ENCODE measurements at regions not wholly inside any gene's neighbourhood (a gene's known extent, or its start where the extent isn't known, plus 50 kb on each side); places are given as distances from the start of the nearest gene placed in this dataset.
A peak's percentile ranks its signal among the peaks of the same experiment; 100 is the strongest.

- DNase-seq, result peak; percentile 98
Observed at GRCh38 chr3:41117398-41117870, 81.9 kb upstream of the CTNNB1 start.

GRCh38 chr3:41118461-41119390 lies 80.6 kb upstream of the CTNNB1 start:
- no peak for DNase-seq

DNA sequence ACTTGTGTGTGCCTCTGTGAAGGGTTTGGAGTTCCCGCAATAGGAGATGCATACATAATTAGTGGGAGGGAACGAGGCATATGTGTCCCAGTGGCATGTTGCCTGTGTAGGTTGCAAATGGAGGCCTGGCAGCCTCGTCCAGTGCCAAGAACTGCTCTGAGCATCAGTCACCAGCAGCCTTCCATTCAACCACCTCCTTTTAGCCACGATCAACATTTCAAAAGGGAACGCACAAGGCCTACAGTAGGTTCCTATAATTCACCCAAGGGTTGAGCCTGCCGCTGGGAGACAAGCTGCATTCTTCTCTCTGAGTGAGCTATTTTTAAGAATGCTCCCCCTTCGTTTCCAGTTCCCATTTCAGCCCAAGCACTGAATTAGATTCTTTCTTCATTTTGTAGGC lies 78.8 kb upstream of the CTNNB1 start:
- DNase-seq, result no peak

DNA sequence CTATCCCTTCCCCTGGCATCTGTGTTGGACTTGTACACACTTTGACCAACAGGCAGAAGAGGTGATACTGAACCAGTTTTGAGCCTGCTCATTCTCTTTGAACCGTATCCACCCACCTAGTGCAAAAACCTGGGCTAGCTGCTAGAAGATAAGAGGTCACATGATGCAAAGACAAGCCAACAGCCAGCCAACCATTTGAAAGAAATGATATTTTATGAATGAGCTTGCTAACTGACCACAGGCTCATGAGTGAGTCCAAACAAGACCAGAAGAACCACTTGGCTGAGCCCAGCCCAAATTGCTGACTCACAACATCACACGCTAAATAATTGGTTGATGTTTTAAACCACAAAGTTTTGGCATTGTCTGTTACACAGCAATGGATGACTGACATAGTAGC lies 74.0 kb upstream of the CTNNB1 start:
- no peak for DNase-seq

DNA sequence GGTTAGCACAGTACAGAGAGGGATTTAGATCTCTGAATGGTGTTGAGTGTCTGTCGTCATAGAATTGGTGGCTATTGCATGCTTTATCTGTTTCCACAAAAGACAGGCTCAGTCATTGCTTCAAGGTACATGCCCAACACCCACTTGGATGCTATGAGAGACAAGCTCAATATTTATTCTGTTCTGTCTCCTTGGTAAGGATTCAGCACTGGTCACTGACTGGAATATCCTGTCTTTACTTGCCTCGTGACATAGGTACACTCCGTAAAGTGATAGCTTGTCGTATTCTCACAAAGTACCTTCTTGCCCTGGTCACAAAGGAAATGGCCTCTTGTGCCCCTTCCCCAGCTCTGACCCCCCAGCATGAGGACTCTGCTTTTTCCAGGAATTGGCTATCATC lies 72.8 kb upstream of the CTNNB1 start:
- no peak for DNase-seq

DNA sequence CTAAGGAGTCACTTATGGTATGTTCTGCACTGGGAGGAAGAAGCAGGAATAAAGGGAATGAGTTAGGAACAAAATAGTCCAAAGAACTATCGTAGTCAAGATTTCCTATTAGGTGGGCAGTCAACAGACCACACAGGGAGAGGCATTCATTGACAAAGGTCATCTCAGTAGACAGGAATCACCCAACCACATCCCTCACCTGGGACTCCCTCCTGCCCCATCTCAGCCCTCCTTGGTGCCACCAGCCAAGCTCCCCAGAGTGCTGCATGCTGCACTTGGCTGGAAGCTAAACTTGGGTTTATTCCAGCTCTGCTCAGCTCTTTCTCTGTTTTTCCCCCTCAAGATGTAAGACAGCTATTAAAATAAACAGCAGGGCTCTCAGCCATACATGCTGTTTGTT lies 72.3 kb upstream of the CTNNB1 start:
- no peak for DNase-seq

- no peak for DNase-seq
Observed at GRCh38 chr3:41127414-41127813, 71.9 kb upstream of the CTNNB1 start.

DNA sequence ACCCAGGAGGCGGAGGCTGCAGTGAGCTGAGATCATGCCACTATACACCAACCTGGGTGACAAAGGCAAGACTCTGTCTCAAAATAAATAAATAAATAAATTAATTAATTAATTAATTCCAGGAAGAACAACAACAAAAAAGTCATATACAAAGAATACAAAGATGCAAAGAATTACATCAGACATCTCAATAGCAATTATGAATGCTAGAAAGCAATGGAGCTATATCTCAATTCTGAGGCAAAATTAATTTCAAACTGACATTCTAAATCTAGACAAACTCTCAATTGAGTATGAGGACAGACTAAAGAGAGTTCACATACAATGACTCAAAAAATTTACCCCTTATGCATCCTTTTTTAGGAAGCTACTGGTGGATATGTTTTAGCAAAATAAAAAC lies 69.6 kb upstream of the CTNNB1 start:
- no peak for DNase-seq

DNA sequence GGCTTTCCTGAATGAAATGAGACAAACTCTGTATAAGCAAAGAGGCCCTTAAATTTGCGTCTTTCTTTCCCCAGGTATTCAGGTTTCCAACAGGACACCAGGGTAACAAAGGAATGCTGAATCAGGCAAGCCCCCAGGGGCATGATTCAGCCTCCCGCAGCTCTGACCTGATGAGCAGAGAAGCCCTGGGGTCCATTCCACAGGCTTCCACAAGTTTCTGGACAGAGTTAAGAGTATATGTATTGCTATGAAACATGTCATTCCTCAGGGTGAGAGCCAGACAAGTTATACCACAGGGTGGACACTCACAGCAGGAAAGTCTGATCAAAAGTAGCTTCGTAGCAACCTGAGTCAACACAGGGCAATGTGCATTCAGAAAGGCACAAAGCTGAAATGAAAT lies 68.1 kb upstream of the CTNNB1 start:
- no peak for DNase-seq

- DNase-seq, result no peak
Observed at GRCh38 chr3:41137686-41138111, 61.6 kb upstream of the CTNNB1 start.

DNA sequence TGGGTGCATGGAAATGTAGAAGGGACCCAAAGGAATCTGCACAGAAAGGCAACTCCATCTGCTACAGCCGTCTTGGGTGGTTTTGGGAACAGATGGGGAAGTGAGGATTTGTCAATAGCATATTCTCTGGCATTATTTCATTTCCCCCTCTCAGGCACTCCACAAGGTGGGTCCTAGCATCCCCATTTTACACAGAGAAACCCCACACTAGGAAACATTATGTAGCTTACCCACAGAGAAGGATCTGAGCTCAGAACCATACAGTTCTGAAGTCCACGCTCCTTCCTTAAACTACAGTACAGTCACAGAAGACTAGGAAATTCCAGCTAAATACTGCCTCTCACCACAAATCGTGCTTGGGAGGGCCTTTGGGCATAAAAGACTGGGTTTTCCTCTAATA lies 61.2 kb upstream of the CTNNB1 start:
- DNase-seq, result no peak

GRCh38 chr3:41138601-41139000 lies 60.7 kb upstream of the CTNNB1 start:
- no peak for DNase-seq

DNA sequence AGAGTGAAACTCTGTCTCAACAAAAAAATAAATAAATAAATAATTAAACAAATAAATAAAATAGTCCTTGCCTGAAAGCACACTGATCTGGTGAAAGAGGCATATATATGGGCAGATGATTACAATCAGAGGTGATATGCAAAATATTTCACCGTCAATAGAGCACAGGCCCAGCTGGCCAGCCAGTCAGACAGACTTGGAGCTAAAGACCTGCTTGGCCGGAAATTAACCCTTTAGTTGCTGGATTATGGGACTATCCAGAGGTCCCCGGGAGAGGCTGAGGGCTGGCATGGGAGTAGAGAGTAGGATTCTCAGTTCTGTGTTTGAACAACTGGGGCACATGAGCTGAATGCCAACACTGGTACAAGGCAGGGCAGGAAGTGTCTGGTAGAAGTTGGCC lies 59.1 kb upstream of the CTNNB1 start:
- no peak for DNase-seq

GRCh38 chr3:41141433-41142167 lies 57.7 kb upstream of the CTNNB1 start:
- no peak for DNase-seq

GRCh38 chr3:41143421-41144031 lies 55.8 kb upstream of the CTNNB1 start:
- DNase-seq, result no peak

DNA sequence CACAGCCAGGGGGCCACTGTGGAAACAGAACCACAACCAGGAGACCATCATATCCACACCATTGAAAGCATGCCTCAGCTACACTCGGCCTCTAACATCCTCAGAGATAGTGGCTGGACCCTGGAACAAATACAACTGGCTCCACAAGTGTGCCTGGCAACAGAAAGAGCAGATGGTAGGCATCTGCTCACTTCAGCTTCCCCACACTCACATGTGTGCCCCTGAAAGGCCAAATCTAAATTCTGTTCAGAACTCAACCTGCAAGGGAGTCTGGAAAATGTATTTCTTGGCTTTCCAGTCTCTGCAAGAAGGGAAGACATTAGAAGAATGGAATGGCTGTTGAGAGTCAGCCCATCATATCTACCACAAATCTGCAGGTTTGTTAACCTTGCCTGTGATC lies 54.7 kb upstream of the CTNNB1 start:
- no peak for DNase-seq

DNA sequence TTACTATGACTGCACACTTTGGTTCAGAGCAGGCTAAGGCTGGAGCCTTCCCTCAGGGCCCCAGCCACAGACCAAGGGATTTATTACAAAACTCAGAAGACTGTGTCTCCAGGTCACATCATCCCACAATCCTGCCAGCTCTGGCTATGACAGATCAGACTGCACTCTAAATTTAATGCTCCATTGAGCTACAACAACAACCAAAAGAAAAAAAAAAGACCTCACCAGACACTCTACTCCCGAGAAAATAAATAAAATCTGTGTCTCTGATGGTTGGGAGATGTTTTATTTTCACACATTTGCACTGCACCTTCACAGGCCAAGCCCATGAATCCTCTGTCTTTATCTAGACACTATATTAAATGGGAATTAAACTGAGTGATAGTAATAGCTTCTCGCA lies 50.8 kb upstream of the CTNNB1 start:
- DNase-seq, result peak; percentile 26

DNA sequence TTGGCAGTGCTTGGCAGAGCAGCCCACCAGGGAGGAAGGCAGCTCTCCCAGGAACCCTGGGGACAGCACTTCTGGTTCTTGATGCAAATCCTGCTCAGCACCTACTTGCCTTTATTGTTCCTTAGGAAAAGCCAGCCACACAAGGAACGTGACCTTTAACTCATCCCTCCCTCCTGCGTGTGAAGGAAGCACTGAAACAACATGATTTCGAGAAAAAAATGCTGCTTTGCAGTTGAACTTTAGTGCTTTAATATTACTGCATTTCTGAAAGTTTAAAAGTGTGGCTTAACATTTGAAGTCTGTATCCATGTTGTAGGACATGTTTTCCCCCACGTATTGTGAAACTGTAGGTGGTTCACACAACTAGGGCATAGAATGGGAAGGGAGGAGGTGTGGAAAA lies 50.4 kb upstream of the CTNNB1 start:
- no peak for DNase-seq
